SH-SY5Y (cell line): ENCODE measurements at regions not wholly inside any gene's neighbourhood (a gene's known extent, or its start where the extent isn't known, plus 50 kb on each side); places are given as distances from the start of the nearest gene placed in this dataset.

Experiments used
- GATA2 ChIP-seq: IDR thresholded peaks from 2 replicates; pipeline ENCODE4 v1.6.1; 2011; ENCODE audit warnings: mild to moderate bottlenecking, low read depth, low read length
- GATA3 ChIP-seq: IDR thresholded peaks from 2 replicates; pipeline ENCODE4 v1.6.1; 2011; ENCODE audit warnings: low read depth, mild to moderate bottlenecking, low read length, moderate library complexity

DNA sequence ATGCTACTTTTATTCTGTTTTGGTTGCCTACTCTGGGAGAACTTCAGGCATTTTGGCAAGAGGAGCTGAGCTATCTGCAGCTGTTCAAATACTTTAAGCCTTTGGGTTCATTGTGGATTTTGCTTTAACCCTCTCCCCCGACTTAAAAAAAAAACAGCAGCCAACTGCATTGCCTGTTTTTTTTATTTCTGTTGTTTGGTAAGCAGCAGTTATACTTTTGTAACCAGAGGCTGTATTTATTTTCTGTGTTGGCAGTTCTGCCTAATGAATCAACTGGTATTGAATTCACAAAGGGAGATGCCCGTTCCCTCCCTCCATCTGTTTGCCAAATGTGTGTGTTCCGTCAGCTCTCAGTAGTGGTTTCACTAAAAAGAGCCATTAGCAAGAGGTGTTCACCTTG, 484.0 kb downstream of the UTRN start:
- no peak for TF ChIP-seq GATA3
- no peak for TF ChIP-seq GATA2
